NCI-H2107 treated with DMSO at 0.1 percent for 48 hours (cell line): ENCODE measurements at regions not wholly inside any gene's neighbourhood (a gene's known extent, or its start where the extent isn't known, plus 50 kb on each side); places are given as distances from the start of the nearest gene placed in this dataset.
"Not testable (repeated sequence)": the region's sequence is repeated elsewhere in the genome, so short reads cannot be mapped to it uniquely, and the experiment has no call there.

Source experiments
- DNase-seq: peaks from one replicate; lab custom pipeline; 2025; ENCODE audit not compliant: unreplicated experiment; lab: John Stamatoyannopoulos, UW

- DNase-seq, result peak; percentile 24
These were observed 59.7 kb upstream of the RBFOX2 start for GRCh38 chr22:36088292-36088691.

GRCh38 chr22:36087784-36088183, 59.2 kb upstream of the RBFOX2 start:
- peak; percentile 16 for DNase-seq

- DNase-seq, result no peak
These were observed 58.1 kb upstream of the RBFOX2 start for GRCh38 chr22:36086629-36087254.

GRCh38 chr22:36086170-36086490, 57.5 kb upstream of the RBFOX2 start:
- no peak for DNase-seq

GRCh38 chr22:36085476-36086169, 57.0 kb upstream of the RBFOX2 start:
- DNase-seq, result no peak

GRCh38 chr22:36084717-36085116, 56.1 kb upstream of the RBFOX2 start:
- DNase-seq, result no peak

- no peak for DNase-seq
These were observed 54.4 kb upstream of the RBFOX2 start for GRCh38 chr22:36083056-36083455.

- DNase-seq, result no peak
These were observed 52.4 kb upstream of the RBFOX2 start for GRCh38 chr22:36081023-36081431.

- not testable (repeated sequence) for DNase-seq
These were observed 51.7 kb upstream of the RBFOX2 start for GRCh38 chr22:36080281-36080680.

- DNase-seq, result no peak
These were observed 50.4 kb upstream of the RBFOX2 start for GRCh38 chr22:36079041-36079440.
